HepG2 (cell line): ENCODE measurements at regions not wholly inside any gene's neighbourhood (a gene's known extent, or its start where the extent isn't known, plus 50 kb on each side); places are given as distances from the start of the nearest gene placed in this dataset.

Experiments
- ATAC-seq: fragments of 200-7000 bp; cut with Tn5 transposase; 3 replicates; pipeline ENCODE4 v1.9.1; 2020; ENCODE audit warnings: mild to moderate bottlenecking, moderate library complexity
- BruUV-seq: library from RNA; stranded (reverse); fragments of 400-500 nt; replicated peaks from 2 replicates; lab custom pipeline; 2021; lab: Mats Ljungman, UMichigan
- CTCF ChIA-PET: fragments of 300-600 bp; formaldehyde crosslinking; extraction: SDS; loops from one replicate; lab custom pipeline; 2021; ENCODE audit warnings: low total read pairs, inconsistent platforms, low intra/inter-chr PET ratio; lab: Yijun Ruan, JAX
- POLR2A ChIA-PET: fragments of 350-600 bp; sonication (Branson Sonifier 250); formaldehyde crosslinking; loops from one replicate; lab custom pipeline; 2020; ENCODE audit warnings: antibody characterized with exemption, inconsistent platforms; lab: Yijun Ruan, JAX
- DNase-seq: peaks from one replicate; pipeline ENCODE4 v3.0.0-alpha.2; 2015; ENCODE audit warnings: low spot score
- FAIRE-seq: peaks from 3 replicates; lab custom pipeline; 2011; peaks lifted over from hg19 to GRCh38; lab: Jason Lieb, UNC
- H2AFZ ChIP-seq: one replicate; pipeline ENCODE4 v1.6.1; 2011; ENCODE audit warnings: low read length, inconsistent platforms
- H3K27ac ChIP-seq: fragments of 300-600 bp; 3 replicates; pipeline ENCODE4 v1.8.0; 2011; ENCODE audit warnings: mixed run types, mild to moderate bottlenecking, mixed read lengths, low read length, inconsistent platforms; ENCODE audit not compliant: insufficient read depth; ENCODE audit errors: extremely low read length
- H3K27me3 ChIP-seq, 2 experiments: fragments of 200-600 bp in 1 of 2; 2 replicates in 1 of 2; 3 replicates in 1 of 2; pipeline versions ENCODE4 v1.6.0 to v1.8.0; 2011; ENCODE audit warnings: low read length in 2 of 2, mild to moderate bottlenecking in 2 of 2, moderate library complexity in 2 of 2, inconsistent platforms in 1 of 2; ENCODE audit not compliant: insufficient read depth in 2 of 2, control insufficient read depth in 1 of 2
- H3K36me3 ChIP-seq, 2 experiments: fragments of 200-600 bp in 1 of 2; replicated peaks in 1 of 2; 2 replicates in 1 of 2; 3 replicates in 1 of 2; pipeline versions ENCODE4 v1.5.1 to v1.8.0; 2011; ENCODE audit warnings: low read length in 2 of 2, inconsistent platforms in 1 of 2; ENCODE audit not compliant: insufficient read depth in 2 of 2, control insufficient read depth in 1 of 2
- H3K4me1 ChIP-seq: 2 replicates; pipeline ENCODE4 v1.5.1; 2012; ENCODE audit warnings: low read length, inconsistent platforms; ENCODE audit not compliant: insufficient read depth
- H3K4me2 ChIP-seq: 2 replicates; pipeline ENCODE4 v1.6.0; 2011; ENCODE audit warnings: low read depth, low read length, inconsistent platforms
- H3K4me3 ChIP-seq, 3 experiments: fragments of 200-600 bp in 1 of 3; sonication (generic), shearing (Covaris generic) in 1 of 3; replicated peaks in 1 of 3; 2 replicates each; pipeline ENCODE4 v1.5.1; 2011 to 2016; ENCODE audit warnings: low read length in 3 of 3, inconsistent platforms in 2 of 3, low read depth in 2 of 3, mild to moderate bottlenecking in 2 of 3, control low read depth in 1 of 3, mixed read lengths in 1 of 3; ENCODE audit not compliant: insufficient read depth in 1 of 3
- H3K79me2 ChIP-seq: one replicate; pipeline ENCODE4 v1.6.1; 2011; ENCODE audit warnings: low read length, inconsistent platforms; ENCODE audit not compliant: insufficient read depth
- H3K9ac ChIP-seq: 2 replicates; pipeline ENCODE4 v1.6.0; 2011; ENCODE audit warnings: mild to moderate bottlenecking, low read depth, low read length, inconsistent platforms; ENCODE audit not compliant: insufficient read depth
- H3K9me3 ChIP-seq: 2 replicates; pipeline ENCODE4 v1.5.1; 2012; ENCODE audit warnings: mild to moderate bottlenecking, low read length
- H4K20me1 ChIP-seq: 2 replicates; pipeline ENCODE4 v1.6.0; 2011; ENCODE audit warnings: inconsistent platforms, mild to moderate bottlenecking, low read length, moderate library complexity; ENCODE audit not compliant: insufficient read depth
- ARHGAP35 ChIP-seq: sonication (generic); formaldehyde crosslinking; IDR thresholded peaks from 2 replicates; pipeline ENCODE4 v1.9.0; 2022; ENCODE audit warnings: mild to moderate bottlenecking, inconsistent platforms, moderate library complexity, missing genetic modification reagents, borderline replicate concordance
- NR1H2 ChIP-seq: sonication (generic); formaldehyde crosslinking; IDR thresholded peaks from 2 replicates; pipeline ENCODE4 v1.8.1; 2022; ENCODE audit warnings: low read depth, missing genetic modification reagents, borderline replicate concordance
- PHB2 ChIP-seq: fragments of 450-650 bp; IDR thresholded peaks from 2 replicates; pipeline ENCODE4 v1.6.1; 2018; ENCODE audit not compliant: partially characterized antibody
- PHF8 ChIP-seq: sonication (generic); formaldehyde crosslinking; IDR thresholded peaks from 2 replicates; pipeline ENCODE4 v1.5.0; 2020; ENCODE audit warnings: missing genetic modification reagents
- PRPF4 ChIP-seq: fragments of 200-400 bp; formaldehyde crosslinking; IDR thresholded peaks from 2 replicates; pipeline ENCODE4 v1.6.1; 2016; ENCODE audit warnings: low read length, low read depth; ENCODE audit not compliant: poor library complexity, severe bottlenecking
- SMARCE1 ChIP-seq: fragments of 450-650 bp; IDR thresholded peaks from 2 replicates; pipeline ENCODE4 v1.6.1; 2017; ENCODE audit warnings: borderline replicate concordance
- STAT5B ChIP-seq: sonication (generic); formaldehyde crosslinking; IDR thresholded peaks from 2 replicates; pipeline ENCODE4 v1.4.0; 2020; ENCODE audit warnings: missing genetic modification reagents
- YEATS2 ChIP-seq: sonication (generic); formaldehyde crosslinking; IDR thresholded peaks from 2 replicates; pipeline ENCODE4 v1.4.0; 2020; ENCODE audit warnings: missing genetic modification reagents, borderline replicate concordance
- ZBTB38 ChIP-seq: sonication (generic); formaldehyde crosslinking; IDR thresholded peaks from 2 replicates; pipeline ENCODE4 v1.5.1; 2020; ENCODE audit warnings: mild to moderate bottlenecking, missing genetic modification reagents
- ZNF30 ChIP-seq: sonication (generic); formaldehyde crosslinking; IDR thresholded peaks from 2 replicates; pipeline ENCODE4 v1.5.0; 2020; ENCODE audit warnings: mild to moderate bottlenecking, missing genetic modification reagents
- ZNF572 ChIP-seq: sonication (generic); formaldehyde crosslinking; IDR thresholded peaks from 2 replicates; pipeline ENCODE4 v1.5.1; 2020; ENCODE audit warnings: mild to moderate bottlenecking, missing genetic modification reagents
- ZNF614 ChIP-seq: IDR thresholded peaks from 2 replicates; pipeline ENCODE4 v1.6.1; 2018; ENCODE audit warnings: missing biosample characterization, missing genetic modification reagents, inconsistent platforms, borderline replicate concordance
- ZNF616 ChIP-seq: sonication (generic); formaldehyde crosslinking; IDR thresholded peaks from 2 replicates; pipeline ENCODE4 v1.5.0; 2020; ENCODE audit warnings: low read depth, mild to moderate bottlenecking, missing genetic modification reagents
- ZNF841 ChIP-seq: sonication (generic); formaldehyde crosslinking; IDR thresholded peaks from 2 replicates; pipeline ENCODE4 v1.8.1; 2023; ENCODE audit warnings: missing genetic modification reagents, borderline replicate concordance
- WGBS: methylation state at CpG from one replicate; pipeline ENCODE4 v1.1.6; 2017; ENCODE audit warnings: low lambda C conversion rate; 5-methylcytosine and 5-hydroxymethylcytosine counted together
- in situ Hi-C: cut with HindIII; loops from 2 replicates; pipeline ENCODE4 v1.10.0; 2017; ENCODE audit warnings: low pct_unique_long_range_greater_than_20kb; ENCODE audit not compliant: extremely low pct_ligation_motif_present
- intact Hi-C: fragments of 100-400 bp; cut with micrococcal nuclease; formaldehyde crosslinking; loops from one replicate; pipeline ENCODE4 v1.10.0; 2022; ENCODE audit not compliant: unreplicated experiment

GRCh38 chr13:36599641-36600040 is 74.2 kb upstream of the SERTM1 start:
- Histone ChIP-seq H3K4me1 (no peaks in the 10 kb centered on the region), H3K4me3 (no peak overlapping the region), H3K4me2 (no peak overlapping the region), H2AFZ (no peak overlapping the region), H3K9me3 (no peaks in the 10 kb centered on the region), H3K27me3 (no peaks in the 10 kb centered on the region), H3K79me2 (no peaks in the 10 kb centered on the region), H3K36me3 (no peaks in the 10 kb centered on the region), H3K9ac (no peak overlapping the region), H3K27ac (no peak overlapping the region), H4K20me1 (no peaks in the 10 kb centered on the region)
- POLR2A ChIA-PET = no interaction called here
- DNase-seq (no peak), FAIRE-seq (no peak), ATAC-seq (no peak)
- TF ChIP-seq ZNF841 (CRISPR knock-in tag) = no peak
- no peak for TF ChIP-seq YEATS2 (CRISPR knock-in tag)
- no peak for TF ChIP-seq ARHGAP35 (CRISPR knock-in tag)
- no peak for TF ChIP-seq ZBTB38 (CRISPR knock-in tag)
- no peak for TF ChIP-seq PRPF4
- TF ChIP-seq SMARCE1 = no peak
- no peak for TF ChIP-seq ZNF616 (CRISPR knock-in tag)
- TF ChIP-seq PHB2 = no peak
- 0% methylated on average over 3 of the region's 3 CpGs for WGBS
- CTCF ChIA-PET = no interaction called here
- intact Hi-C loops = no loop called here
- no TSS peak for BruUV-seq
- in situ Hi-C loops = no loop called here

- no peaks in the 10 kb centered on the region for H3K36me3 ChIP-seq
- ATAC-seq (no peak), DNase-seq (no peak), FAIRE-seq (no peak)
- intact Hi-C loops (no loop called here), in situ Hi-C loops (no loop called here)
- 5% methylated on average over 2 of the region's 2 CpGs for WGBS
- H3K4me2 ChIP-seq = no peak overlapping the region
- no peaks in the 10 kb centered on the region for H3K4me1 ChIP-seq
- no peaks in the 10 kb centered on the region for H4K20me1 ChIP-seq
- no peak overlapping the region for H3K9ac ChIP-seq
- ChIA-PET CTCF (no interaction called here), POLR2A (no interaction called here)
- H2AFZ ChIP-seq = no peak overlapping the region
- no peak overlapping the region for H3K27ac ChIP-seq
- H3K27me3 ChIP-seq = no peaks in the 10 kb centered on the region
- H3K4me3 ChIP-seq = no peak overlapping the region
- no peak for TF ChIP-seq NR1H2
- no peak for TF ChIP-seq PHF8
- TF ChIP-seq ZNF30 (CRISPR knock-in tag) = no peak
- no peak for TF ChIP-seq ZNF614 (CRISPR knock-in tag)
- no peak for TF ChIP-seq STAT5B (CRISPR knock-in tag)
- TF ChIP-seq ZNF572 (CRISPR knock-in tag) = no peak
- H3K9me3 ChIP-seq = no peaks in the 10 kb centered on the region
- no TSS peak for BruUV-seq
- H3K79me2 ChIP-seq = no peaks in the 10 kb centered on the region
Measured at GRCh38 chr13:36601186-36601585, 72.6 kb upstream of the SERTM1 start.
